GM21515 (cell line): ENCODE measurements at regions not wholly inside any gene's neighbourhood (a gene's known extent, or its start where the extent isn't known, plus 50 kb on each side); places are given as distances from the start of the nearest gene placed in this dataset.
"Not testable (repeated sequence)": the region's sequence is repeated elsewhere in the genome, so short reads cannot be mapped to it uniquely, and the experiment has no call there.

Experiments
- ATAC-seq: cut with Tn5 transposase; IDR thresholded peaks from one replicate; pipeline ENCODE4 v1.9.1; 2021; ENCODE audit not compliant: unreplicated experiment

GRCh38 chr7:24127930-24128329, 156.1 kb upstream of the NPY start:
- no peak for ATAC-seq

DNA sequence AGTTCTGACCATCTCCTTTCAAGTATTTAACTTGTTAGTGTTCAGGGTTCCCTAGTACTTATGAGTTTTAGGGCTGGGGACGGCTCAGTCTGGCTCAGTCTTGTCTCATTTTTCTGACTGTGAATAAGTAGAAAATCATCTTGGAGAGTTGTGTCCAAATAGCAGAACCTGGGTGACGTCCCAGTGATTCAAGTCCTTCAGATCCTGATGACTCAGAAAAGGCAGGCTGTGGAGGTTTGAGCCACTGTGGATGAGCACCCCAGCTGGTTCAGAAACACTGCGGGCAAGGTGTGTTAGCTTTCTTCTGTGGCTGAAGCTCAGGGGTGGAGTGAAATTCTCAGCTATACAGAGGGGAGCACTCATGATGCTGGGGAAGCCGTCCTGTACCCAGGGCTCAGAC, 154.4 kb upstream of the NPY start:
- ATAC-seq = no peak

DNA sequence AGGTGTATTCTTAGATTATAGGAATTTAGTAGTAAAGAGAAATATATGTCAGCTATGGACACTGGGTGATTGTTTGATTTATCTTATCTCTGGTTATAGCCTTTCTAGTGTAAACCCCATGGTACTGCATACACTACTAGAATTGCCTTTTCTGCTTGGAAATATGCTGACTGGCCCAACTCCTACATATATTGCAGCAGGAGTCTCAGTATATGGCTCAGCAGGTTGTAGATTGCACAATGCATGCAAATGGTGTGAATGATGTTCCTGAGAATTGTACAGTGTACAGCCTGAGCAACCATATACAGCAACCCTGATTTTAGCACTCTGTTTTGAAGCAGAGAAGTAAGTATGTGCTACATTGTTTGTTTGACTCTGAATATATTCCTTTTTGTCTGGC, 153.4 kb upstream of the NPY start:
- ATAC-seq = no peak

DNA sequence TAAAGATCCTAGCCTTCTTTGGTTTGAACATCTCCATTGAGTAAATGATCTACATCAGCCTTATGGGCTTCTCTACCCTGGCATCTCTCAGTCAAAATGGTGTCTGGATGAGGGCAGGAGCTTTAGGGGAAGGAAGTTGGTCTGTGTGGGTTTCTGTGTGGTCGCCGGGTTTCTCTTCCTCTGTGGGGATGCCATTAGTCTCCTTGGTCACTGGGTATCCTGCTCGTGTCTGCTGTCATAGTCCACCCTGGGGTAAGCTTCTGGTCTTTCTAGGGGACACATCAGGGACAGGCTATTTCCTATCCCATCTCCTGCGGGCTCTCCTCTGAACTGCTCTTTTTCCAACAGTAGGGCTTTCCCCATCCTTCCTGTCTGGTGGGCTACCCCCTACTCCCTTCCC, 150.3 kb upstream of the NPY start:
- no peak for ATAC-seq

DNA sequence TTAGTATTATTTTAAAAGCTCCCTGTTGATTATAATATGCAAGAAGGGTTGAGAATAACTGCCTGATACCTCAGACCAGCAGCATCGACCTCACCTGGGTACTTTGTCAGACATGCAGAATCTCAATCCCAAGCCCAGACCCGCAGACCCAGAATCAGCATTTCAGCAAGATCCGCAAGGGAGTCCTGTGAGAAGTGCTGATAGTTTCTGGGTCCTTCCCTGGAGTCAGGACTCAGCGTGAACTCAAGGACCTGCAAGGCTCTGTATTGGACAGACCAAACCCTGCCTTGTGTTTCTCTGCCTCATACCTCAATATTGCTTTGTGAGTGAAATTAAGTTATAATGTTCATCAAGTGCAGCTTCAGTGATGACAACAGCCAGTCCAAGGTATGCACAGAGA, 149.5 kb upstream of the NPY start:
- ATAC-seq = no peak

DNA sequence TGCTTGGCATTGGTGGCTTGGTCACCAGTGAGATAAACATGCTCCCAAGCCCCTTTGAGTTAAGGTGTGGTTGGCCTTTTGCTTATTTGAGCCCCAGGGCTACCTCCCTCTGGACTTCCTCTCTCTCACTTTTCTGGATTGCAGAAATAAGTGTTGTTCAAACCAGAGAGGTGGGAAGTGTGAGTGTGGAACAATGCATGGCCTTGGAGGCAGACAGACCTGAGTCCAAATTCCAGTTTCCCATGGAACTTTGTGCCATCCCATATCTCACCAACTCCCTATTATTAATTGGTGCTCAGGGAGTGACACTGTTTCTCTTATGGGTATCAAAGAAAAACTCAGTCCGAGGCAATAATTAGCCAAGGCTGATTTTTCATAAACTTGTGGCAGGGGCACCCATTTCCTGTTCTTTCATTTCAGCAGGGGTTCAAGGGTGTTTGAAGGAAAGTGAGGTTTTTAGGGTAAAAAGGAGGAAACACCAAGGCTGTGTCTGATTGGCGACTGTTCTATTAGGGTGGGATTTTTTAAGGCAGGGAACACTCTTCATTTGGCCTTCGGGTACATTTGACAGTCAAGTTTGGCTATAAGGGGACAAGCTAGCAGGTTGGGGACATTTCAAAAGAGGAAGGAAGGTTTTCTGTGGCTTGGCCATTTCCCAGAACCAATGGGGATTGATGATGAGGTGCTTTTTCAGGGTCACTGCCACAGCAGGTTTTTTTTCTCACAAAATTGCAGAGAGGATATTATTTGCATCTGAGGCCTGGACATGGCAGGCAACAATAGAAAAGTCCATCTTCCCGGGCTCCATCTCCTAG, 148.8 kb upstream of the NPY start:
- ATAC-seq = peak; percentile 60

DNA sequence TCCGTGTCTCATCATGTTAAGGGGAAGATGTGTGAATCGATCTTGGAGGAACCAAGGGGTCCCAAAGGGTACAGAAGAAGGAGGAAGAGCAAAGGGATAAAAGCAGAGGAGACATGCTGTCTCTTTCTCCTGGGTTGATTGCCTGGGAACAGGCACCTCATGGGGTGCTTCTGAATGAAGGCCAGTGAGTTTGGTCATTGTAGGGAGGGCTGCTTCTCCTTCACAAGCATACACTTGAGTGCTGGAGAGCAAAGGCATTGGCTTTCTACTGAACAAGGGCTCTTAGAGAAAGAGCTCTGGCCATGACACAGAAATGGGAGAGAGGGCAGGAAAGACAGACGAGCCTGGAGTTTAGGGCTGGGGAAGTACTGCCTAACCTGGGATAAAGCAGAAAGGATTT, 146.7 kb upstream of the NPY start:
- no peak for ATAC-seq

DNA sequence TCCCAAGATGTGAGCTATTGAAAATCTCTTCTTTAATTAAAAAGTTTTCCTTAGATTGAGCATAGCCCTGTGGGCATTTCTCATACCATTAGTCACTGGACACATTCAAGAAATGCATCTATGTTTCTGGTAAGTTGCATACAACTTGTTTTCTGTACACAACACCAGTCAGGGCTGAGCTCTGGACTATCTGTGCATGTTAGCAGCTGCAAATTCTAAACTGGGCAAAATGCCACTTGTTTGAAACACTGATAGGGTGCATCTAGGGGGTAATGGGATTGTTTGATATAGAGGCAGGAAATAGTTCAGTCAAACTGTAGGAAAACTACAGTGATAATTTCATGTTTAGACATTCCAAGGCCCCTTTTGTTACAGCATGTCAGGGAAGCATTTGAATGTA, 145.6 kb upstream of the NPY start:
- no peak for ATAC-seq

DNA sequence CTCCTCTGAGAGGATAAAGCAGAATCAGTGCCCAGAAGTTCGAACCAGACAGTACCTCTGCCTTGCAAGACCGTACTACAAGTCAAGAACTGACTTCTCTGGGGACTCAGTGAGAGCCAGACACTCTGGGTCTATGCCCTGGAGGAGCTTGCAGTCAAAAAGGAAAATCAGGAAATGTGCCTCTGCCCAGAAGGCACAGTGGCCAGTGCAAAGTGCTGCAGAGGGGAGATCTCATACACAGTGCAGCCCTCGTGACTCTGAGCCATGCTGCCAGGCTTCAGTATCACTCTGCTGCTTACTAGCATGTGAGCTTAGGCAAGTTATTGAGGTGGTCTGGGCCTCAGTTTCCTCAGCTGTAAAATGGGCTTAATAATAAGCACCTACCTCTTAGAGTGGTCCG, 144.0 kb upstream of the NPY start:
- no peak for ATAC-seq

DNA sequence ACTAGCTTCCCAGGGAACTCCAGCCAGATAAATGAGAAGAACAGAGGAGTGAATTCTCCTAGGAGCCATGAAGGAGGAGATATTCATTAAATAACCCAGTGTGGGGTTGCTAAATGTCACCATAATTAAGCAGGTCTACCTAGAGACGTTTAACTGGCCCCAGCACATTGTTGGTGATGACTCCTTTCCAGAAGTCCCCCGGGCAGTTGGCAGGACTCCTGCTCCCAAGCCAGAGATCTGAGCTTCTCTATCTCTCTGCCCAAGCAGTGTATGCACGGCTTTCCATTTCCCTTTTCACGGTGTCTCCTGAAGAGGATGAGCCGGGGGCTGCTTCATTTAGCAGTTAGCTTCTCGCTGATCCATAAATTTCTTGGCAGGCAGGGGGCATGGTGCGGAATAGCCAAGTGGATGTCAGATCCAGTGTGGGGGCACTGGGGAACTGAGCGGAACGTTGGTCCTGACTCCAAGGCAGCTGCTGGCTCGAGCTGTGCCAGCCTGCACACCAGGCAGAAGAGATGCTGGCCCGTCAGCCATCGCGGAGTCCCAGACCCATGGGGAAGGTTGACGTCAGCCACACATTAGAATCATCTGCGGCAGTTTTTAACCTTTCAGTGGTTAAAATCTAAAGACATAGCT, 142.0 kb upstream of the NPY start:
- ATAC-seq = no peak

- ATAC-seq = no peak
These were observed 140.4 kb upstream of the NPY start for GRCh38 chr7:24143547-24143946.

DNA sequence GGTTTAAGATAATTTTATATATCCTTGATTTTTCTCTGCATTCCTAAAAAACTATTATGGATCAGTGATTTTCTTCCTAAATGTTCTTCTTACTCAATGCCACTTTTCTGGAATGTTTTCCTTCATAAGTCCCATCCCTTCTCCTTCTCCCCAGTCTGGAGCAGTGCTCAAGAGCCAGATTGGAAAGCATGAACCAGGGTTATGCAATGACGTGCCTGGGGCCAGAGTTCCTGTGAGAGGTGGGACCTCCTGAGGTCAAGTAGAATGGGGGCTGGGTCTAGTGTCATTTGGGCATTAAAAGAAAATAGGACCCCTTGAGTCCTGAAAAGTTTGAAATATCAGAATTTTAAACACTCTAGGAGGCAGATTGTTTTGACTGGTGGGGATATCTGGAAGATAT, 132.0 kb upstream of the NPY start:
- no peak for ATAC-seq

DNA sequence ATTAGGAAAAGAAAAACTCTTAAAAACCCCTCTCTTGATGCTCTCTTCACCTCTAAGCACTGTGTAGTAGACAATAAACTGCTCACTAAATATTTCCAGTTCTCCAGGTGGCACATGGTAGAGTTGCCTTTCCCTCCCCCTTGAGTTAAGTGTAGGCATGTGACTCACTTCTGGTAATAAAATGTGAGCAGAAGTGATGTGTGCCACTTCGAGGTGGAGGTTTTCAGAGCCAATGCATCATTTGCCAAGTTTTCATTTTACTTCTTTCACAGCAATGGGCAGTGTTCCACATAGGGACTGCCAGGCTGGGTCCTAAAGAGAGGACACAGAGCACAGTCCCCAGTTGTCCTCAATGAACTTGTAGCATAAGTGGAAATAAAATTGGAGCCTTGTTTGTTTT, 131.6 kb upstream of the NPY start:
- no peak for ATAC-seq

DNA sequence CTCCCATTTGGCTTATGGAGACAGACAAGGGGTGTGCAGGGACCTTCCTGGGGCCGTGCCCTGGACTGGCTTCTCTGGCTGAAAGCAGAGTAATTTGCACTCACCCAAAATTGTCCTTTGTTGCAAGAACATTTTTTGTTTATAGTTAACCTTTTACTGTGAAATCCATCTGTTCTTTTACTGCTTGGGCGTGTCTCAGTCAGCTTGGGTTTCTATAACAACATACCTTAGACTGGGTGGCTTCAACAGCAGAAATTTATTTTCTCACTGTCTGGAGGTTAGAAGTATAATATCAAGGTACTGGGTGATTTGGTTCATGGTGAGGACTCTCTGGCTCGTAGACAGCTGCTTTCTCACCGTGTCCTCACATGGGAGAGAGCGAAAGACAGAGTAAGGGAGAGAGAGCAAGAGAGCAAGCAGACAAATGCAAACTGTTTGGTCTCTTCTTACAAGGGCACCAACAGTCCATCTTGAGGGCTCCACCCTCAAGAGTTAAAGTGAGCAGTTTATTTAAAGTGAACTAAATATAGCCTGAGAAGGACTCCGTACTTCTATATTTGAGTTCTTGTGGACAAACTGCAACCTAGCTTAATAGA, 131.0 kb upstream of the NPY start:
- ATAC-seq = no peak

- ATAC-seq = no peak
These were observed 126.3 kb upstream of the NPY start for GRCh38 chr7:24157666-24158065.

DNA sequence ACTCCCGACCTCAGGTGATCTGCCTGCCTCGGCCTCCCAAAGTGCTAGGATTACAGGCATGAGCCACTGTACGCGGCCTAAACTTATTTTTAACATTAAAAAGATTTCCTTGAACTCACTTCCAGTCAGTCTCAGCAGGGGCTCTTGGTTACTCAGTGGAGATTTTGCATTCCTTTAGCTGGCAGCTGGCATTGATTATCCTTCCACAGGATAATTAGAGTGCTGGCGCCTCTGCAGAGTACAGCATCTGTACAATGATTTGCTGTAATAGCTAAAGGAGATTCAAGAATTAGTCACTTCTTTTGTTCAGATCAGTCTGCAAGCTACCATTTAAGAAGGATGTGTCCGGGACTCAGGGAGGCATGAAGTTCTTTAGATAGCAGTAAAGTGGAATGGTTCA, 125.0 kb upstream of the NPY start:
- ATAC-seq = no peak

DNA sequence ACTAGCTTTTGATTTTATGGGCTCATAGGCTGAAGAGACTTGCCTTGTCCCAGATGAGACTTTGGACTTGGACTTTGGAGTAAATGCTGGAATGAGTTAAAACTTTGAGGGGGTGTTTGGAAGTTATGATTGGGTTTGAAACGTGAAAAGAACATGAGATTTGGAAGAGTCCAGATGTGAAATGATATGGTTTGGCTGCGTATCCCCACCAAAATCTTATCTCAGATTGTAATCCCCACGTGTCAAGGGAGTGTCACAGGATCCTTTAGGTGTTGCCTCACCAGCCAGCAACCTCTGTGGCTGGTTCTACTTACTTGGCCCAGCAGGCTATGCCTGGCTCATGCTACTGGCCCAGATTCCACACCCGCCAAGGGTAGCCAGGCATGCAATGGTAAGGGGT, 119.6 kb upstream of the NPY start:
- ATAC-seq = no peak

DNA sequence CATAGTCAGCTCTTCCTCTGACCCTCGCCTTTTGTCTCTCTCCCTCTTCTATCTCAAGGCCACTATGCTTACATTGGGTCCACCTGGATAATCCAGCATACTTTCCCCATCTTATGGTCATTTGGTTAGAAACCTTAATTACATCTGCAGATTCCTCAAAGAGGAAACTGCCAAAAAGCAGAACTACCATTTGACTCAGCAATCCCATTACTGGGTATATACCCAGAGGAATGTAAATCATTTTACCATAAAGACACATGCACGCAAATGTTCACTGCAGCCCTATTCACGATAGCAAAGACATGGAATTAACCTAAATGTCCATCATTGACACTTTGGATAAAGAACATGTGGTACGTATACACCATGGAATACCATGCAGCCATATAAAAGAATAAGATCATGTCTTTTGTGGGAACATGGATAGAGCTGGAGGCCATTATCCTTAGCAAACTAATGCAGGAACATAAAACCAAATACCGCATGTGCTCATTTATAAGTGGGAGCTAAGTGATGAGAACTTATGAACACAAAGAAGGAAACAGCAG, 114.8 kb upstream of the NPY start:
- ATAC-seq = no peak

DNA sequence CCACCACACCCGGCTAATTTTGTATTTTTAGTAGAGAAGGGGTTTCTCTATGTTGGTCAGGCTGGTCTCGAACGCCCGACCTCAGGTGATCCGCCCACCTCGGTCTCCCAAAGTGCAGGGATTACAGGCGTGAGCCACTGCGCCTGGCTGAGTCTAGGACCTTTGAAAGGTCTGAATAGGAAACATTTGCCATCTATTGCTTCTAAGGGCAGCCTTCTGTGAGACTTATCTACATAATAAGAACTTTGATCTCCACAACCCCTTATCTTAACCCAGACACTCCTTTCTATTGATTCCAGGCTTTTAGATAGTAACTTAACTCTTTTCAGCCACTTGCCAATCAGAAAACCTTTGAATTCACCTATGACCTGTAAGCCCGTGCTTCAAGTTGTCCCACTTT, 112.0 kb upstream of the NPY start:
- ATAC-seq = not testable (repeated sequence)

- ATAC-seq = no peak
These were observed 111.1 kb upstream of the NPY start for GRCh38 chr7:24172856-24173255.

- ATAC-seq = no peak
These were observed 108.4 kb upstream of the NPY start for GRCh38 chr7:24175603-24176002.
